Calu3 (cell line): ENCODE measurements at regions not wholly inside any gene's neighbourhood (a gene's known extent, or its start where the extent isn't known, plus 50 kb on each side); places are given as distances from the start of the nearest gene placed in this dataset.

ENCODE experiments used
- BruUV-seq: library from RNA; stranded (reverse); fragments of 400-500 nt; replicated peaks from 2 replicates; lab custom pipeline; 2021; lab: Mats Ljungman, UMichigan
- CTCF ChIA-PET: fragments of 300-600 bp; sonication (Branson Sonifier 250); formaldehyde crosslinking; loops from one replicate; lab custom pipeline; 2022; ENCODE audit warnings: antibody characterized with exemption; lab: Charles Lee
- DNase-seq: peaks from one replicate; pipeline ENCODE4 v3.0.0; 2022
- H3K27ac Mint-ChIP-seq: one replicate; pipeline ENCODE4 v1.8.0; 2022; ENCODE audit warnings: mixed read lengths; ENCODE audit not compliant: unreplicated experiment
- H3K27me3 Mint-ChIP-seq: one replicate; pipeline ENCODE4 v1.8.0; 2022; ENCODE audit warnings: mixed read lengths; ENCODE audit not compliant: unreplicated experiment
- H3K36me3 Mint-ChIP-seq: one replicate; pipeline ENCODE4 v1.8.0; 2022; ENCODE audit warnings: mild to moderate bottlenecking, moderate library complexity, mixed read lengths; ENCODE audit not compliant: insufficient read depth, unreplicated experiment
- H3K4me1 Mint-ChIP-seq: one replicate; pipeline ENCODE4 v1.8.0; 2022; ENCODE audit warnings: mild to moderate bottlenecking, low read depth, mixed read lengths; ENCODE audit not compliant: unreplicated experiment
- H3K4me3 Mint-ChIP-seq: one replicate; pipeline ENCODE4 v1.8.0; 2022; ENCODE audit warnings: mild to moderate bottlenecking, low read depth, moderate library complexity, mixed read lengths; ENCODE audit not compliant: unreplicated experiment
- H3K9me3 Mint-ChIP-seq: one replicate; pipeline ENCODE4 v1.8.0; 2022; ENCODE audit warnings: low read depth, mixed read lengths; ENCODE audit not compliant: unreplicated experiment
- CTCF ChIP-seq: fragments of 200-600 bp; IDR thresholded peaks from one replicate; pipeline ENCODE4 v1.8.0; 2022; ENCODE audit warnings: antibody characterized with exemption; ENCODE audit not compliant: unreplicated experiment
- intact Hi-C: fragments of 100-400 bp; cut with micrococcal nuclease; formaldehyde crosslinking; loops from one replicate; pipeline ENCODE4 v1.10.0; 2022; ENCODE audit not compliant: unreplicated experiment

- peak; percentile 83 for TF ChIP-seq CTCF
- Mint-ChIP-seq H3K36me3 (no peaks in the 10 kb centered on the region), H3K4me1 (peaks cover 17% of the 10 kb centered on the region), H3K27me3 (peaks cover 93% of the 10 kb centered on the region), H3K4me3 (no peak overlapping the region), H3K27ac (no peak overlapping the region), H3K9me3 (no peaks in the 10 kb centered on the region)
- BruUV-seq, result no TSS peak
- CTCF ChIA-PET, result interaction anchor here (0.6 to 2.7 kb wide), 19 partner anchors 17 to 949 kb away, joined by 3 to 21 read pairs (median 4); no protein-coding TSS in a partner anchor
- intact Hi-C loops, result loop anchor here (1.0 to 5.0 kb wide), 6 partner anchors 57 to 637 kb away; no protein-coding TSS in a partner anchor
- DNase-seq, result peak; percentile 72
These were observed 71.7 kb upstream of the WWC1 start for GRCh38 chr5:168219515-168220410.

- no peak overlapping the region for H3K4me3 Mint-ChIP-seq
- H3K36me3 Mint-ChIP-seq, result no peaks in the 10 kb centered on the region
- no peak overlapping the region for H3K27ac Mint-ChIP-seq
- H3K9me3 Mint-ChIP-seq, result no peaks in the 10 kb centered on the region
- CTCF ChIA-PET, result interaction anchor here (1.7 kb wide), 1 partner anchor 110 kb away, joined by 6 read pairs; no protein-coding TSS in a partner anchor
- no peak for TF ChIP-seq CTCF
- DNase-seq, result no peak
- H3K4me1 Mint-ChIP-seq, result peaks cover 11% of the 10 kb centered on the region
- intact Hi-C loops, result no loop called here
- peaks cover 80% of the 10 kb centered on the region for H3K27me3 Mint-ChIP-seq
- BruUV-seq, result no TSS peak
These were observed 67.4 kb upstream of the WWC1 start for GRCh38 chr5:168224085-168224484.

- BruUV-seq, result no TSS peak
- TF ChIP-seq CTCF, result no peak
- H3K27ac Mint-ChIP-seq, result no peak overlapping the region
- H3K4me3 Mint-ChIP-seq, result no peak overlapping the region
- H3K9me3 Mint-ChIP-seq, result no peaks in the 10 kb centered on the region
- CTCF ChIA-PET, result interaction anchor here (0.7 kb wide), 1 partner anchor 88 kb away, joined by 4 read pairs; no protein-coding TSS in a partner anchor
- no peak for DNase-seq
- peaks cover 67% of the 10 kb centered on the region for H3K27me3 Mint-ChIP-seq
- H3K36me3 Mint-ChIP-seq, result no peaks in the 10 kb centered on the region
- no peaks in the 10 kb centered on the region for H3K4me1 Mint-ChIP-seq
- intact Hi-C loops, result no loop called here
These were observed 65.4 kb upstream of the WWC1 start for GRCh38 chr5:168226012-168226411.

- no peaks in the 10 kb centered on the region for H3K36me3 Mint-ChIP-seq
- peaks cover 71% of the 10 kb centered on the region for H3K27me3 Mint-ChIP-seq
- intact Hi-C loops, result no loop called here
- no peak for DNase-seq
- no peaks in the 10 kb centered on the region for H3K9me3 Mint-ChIP-seq
- no peaks in the 10 kb centered on the region for H3K4me1 Mint-ChIP-seq
- no peak overlapping the region for H3K27ac Mint-ChIP-seq
- TF ChIP-seq CTCF, result no peak
- no TSS peak for BruUV-seq
- H3K4me3 Mint-ChIP-seq, result no peak overlapping the region
- CTCF ChIA-PET, result no interaction called here
These were observed 64.4 kb upstream of the WWC1 start for GRCh38 chr5:168227001-168227400.
